NT2/D1 (cell line): ENCODE measurements at regions not wholly inside any gene's neighbourhood (a gene's known extent, or its start where the extent isn't known, plus 50 kb on each side); places are given as distances from the start of the nearest gene placed in this dataset.

Experiments used
- SUZ12 ChIP-seq: IDR thresholded peaks from 2 replicates; pipeline ENCODE4 v1.6.1; 2011; ENCODE audit not compliant: insufficient read length, insufficient read depth; ENCODE audit errors: extremely low read depth
- YY1 ChIP-seq: IDR thresholded peaks from 2 replicates; pipeline ENCODE4 v1.6.1; 2011; ENCODE audit not compliant: insufficient read length, insufficient read depth
- ZNF274 ChIP-seq: IDR thresholded peaks from 2 replicates; pipeline ENCODE4 v1.6.1; 2011; ENCODE audit warnings: mild to moderate bottlenecking, low read depth, low read length

DNA sequence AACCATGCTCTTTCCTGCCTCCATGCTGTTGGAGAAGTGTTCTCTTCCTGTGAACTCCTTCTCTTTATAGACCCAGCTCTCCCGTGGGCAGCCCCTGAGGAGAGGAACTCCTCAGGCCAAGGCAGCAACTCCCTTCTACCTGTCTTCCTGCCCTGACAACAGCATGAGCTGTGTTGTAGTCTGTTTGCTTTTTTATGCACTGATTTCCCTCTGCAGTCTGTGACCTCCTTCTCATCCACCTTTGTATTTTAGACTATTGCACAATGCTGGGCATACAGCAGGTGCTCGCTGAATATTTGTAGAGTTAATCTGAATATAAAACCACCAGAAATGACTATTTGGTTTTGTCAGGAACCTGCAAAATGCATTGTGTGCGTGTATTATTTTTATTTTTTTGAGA, 152.2 kb upstream of the CHD6 start:
- TF ChIP-seq SUZ12 (no peak), YY1 (no peak), ZNF274 (no peak)
